B cell (primary cell): ENCODE measurements at regions not wholly inside any gene's neighbourhood (a gene's known extent, or its start where the extent isn't known, plus 50 kb on each side); places are given as distances from the start of the nearest gene placed in this dataset.

ENCODE experiments used
- ATAC-seq: fragments of 200-7000 bp; cut with Tn5 transposase; one replicate; pipeline ENCODE4 v1.10.0; 2021; ENCODE audit warnings: low read depth, mild to moderate bottlenecking, moderate number of reproducible peaks, moderate library complexity
- CTCF ChIA-PET: fragments of 350-600 bp; sonication (Branson Sonifier 250); formaldehyde crosslinking; loops from one replicate; lab custom pipeline; 2021; ENCODE audit warnings: antibody characterized with exemption, inconsistent platforms; lab: Charles Lee
- POLR2A ChIA-PET: fragments of 350-600 bp; sonication (Branson Sonifier 250); formaldehyde crosslinking; loops from one replicate; lab custom pipeline; 2021; ENCODE audit warnings: antibody characterized with exemption; lab: Charles Lee
- DNase-seq: peaks from one replicate; pipeline ENCODE4 v3.0.0; 2013
- H2AFZ ChIP-seq: 2 replicates; pipeline ENCODE4 v1.6.1; 2012; ENCODE audit warnings: mild to moderate bottlenecking, low read depth, low read length; ENCODE audit not compliant: insufficient read depth, poor library complexity, severe bottlenecking
- H3K27ac ChIP-seq, 2 donors: 1 replicate in 1 of 2; 2 replicates in 1 of 2; pipeline ENCODE4 v1.5.1; 2012 to 2013; ENCODE audit warnings: low read length in 2 of 2, mild to moderate bottlenecking in 2 of 2, moderate library complexity in 1 of 2
- H3K27me3 ChIP-seq, 4 experiments: fragments of 200-600 bp in 1 of 4; sonication (generic) in 1 of 4; replicated peaks in 1 of 4; 1 replicate in 2 of 4; 2 replicates in 2 of 4; pipeline versions ENCODE4 v1.6.1 to v1.7.0; 2013 to 2016; ENCODE audit warnings: low read length in 3 of 4, mild to moderate bottlenecking in 2 of 4, mixed read lengths in 1 of 4, moderate library complexity in 1 of 4; ENCODE audit not compliant: insufficient read depth in 4 of 4, control insufficient read depth in 3 of 4; ENCODE audit errors: control extremely low read depth in 1 of 4
- H3K36me3 ChIP-seq, 2 experiments: replicated peaks in 1 of 2; 1 replicate in 1 of 2; 2 replicates in 1 of 2; pipeline versions ENCODE4 v1.6.1 to v1.7.1; 2013; ENCODE audit warnings: low read length in 1 of 2; ENCODE audit not compliant: insufficient read depth in 2 of 2, control insufficient read depth in 1 of 2; ENCODE audit errors: control extremely low read depth in 1 of 2, extremely low read depth in 1 of 2
- H3K4me1 ChIP-seq, 2 donors: fragments of 200-600 bp in 1 of 2; sonication (generic) in 1 of 2; 1 replicate in 1 of 2; 2 replicates in 1 of 2; pipeline versions ENCODE4 v1.5.1 to v1.6.1; 2013 to 2017; ENCODE audit warnings: low read length in 2 of 2; ENCODE audit not compliant: control insufficient read depth in 2 of 2, insufficient read depth in 2 of 2
- H3K4me2 ChIP-seq: replicated peaks from 2 replicates; pipeline ENCODE3; 2012; ENCODE audit warnings: mild to moderate bottlenecking, low read depth, low read length; ENCODE audit not compliant: poor library complexity, severe bottlenecking
- H3K4me3 ChIP-seq, 5 experiments: fragments of 200-600 bp in 1 of 5; sonication (generic) in 1 of 5; 1 replicate in 3 of 5; 2 replicates in 2 of 5; pipeline versions ENCODE4 v1.5.1 to v1.7.0; 2011 to 2016; ENCODE audit warnings: low read length in 4 of 5, mild to moderate bottlenecking in 4 of 5, low read depth in 2 of 5, control low read depth in 1 of 5, moderate library complexity in 1 of 5; ENCODE audit not compliant: insufficient read depth in 1 of 5; ENCODE audit errors: control extremely low read depth in 1 of 5, extremely low read depth in 1 of 5
- H3K79me2 ChIP-seq: fragments of 200-600 bp; sonication (generic); one replicate; pipeline ENCODE4 v1.6.0; 2016; ENCODE audit warnings: low read length; ENCODE audit not compliant: control insufficient read depth, insufficient read depth
- H3K9ac ChIP-seq: fragments of 200-600 bp; sonication (generic); 2 replicates; pipeline ENCODE4 v1.6.1; 2017; ENCODE audit warnings: mild to moderate bottlenecking, low read length, moderate library complexity
- H3K9me3 ChIP-seq, 3 donors: one replicate each; pipeline versions ENCODE4 v1.6.1 to v1.7.1; 2013; ENCODE audit warnings: low read length in 2 of 3; ENCODE audit not compliant: control insufficient read depth in 2 of 3, insufficient read depth in 1 of 3; ENCODE audit errors: control extremely low read depth in 1 of 3
- H4K20me1 ChIP-seq: 2 replicates; pipeline ENCODE4 v1.6.0; 2012; ENCODE audit warnings: mild to moderate bottlenecking, low read length; ENCODE audit not compliant: insufficient read depth, control insufficient read depth, poor library complexity, severe bottlenecking
- H3K27ac Mint-ChIP-seq: one replicate; pipeline ENCODE4 v1.8.0; 2021; ENCODE audit warnings: mixed read lengths
- H3K27me3 Mint-ChIP-seq: one replicate; pipeline ENCODE4 v1.8.0; 2021; ENCODE audit warnings: mixed read lengths
- H3K4me1 Mint-ChIP-seq: one replicate; pipeline ENCODE4 v1.8.0; 2021; ENCODE audit warnings: mixed read lengths
- H3K4me3 Mint-ChIP-seq: one replicate; pipeline ENCODE4 v1.8.0; 2021; ENCODE audit warnings: mixed read lengths
- H3K9me3 Mint-ChIP-seq: one replicate; pipeline ENCODE4 v1.8.0; 2022; ENCODE audit warnings: mixed read lengths; ENCODE audit not compliant: insufficient read depth
- EZH2 ChIP-seq: IDR thresholded peaks from 2 replicates; pipeline ENCODE4 v1.6.1; 2012; ENCODE audit warnings: borderline replicate concordance, low read depth, mild to moderate bottlenecking, moderate library complexity, low read length; ENCODE audit not compliant: insufficient read depth, poor library complexity, severe bottlenecking
- WGBS: methylation state at CpG from one replicate; pipeline ENCODE4 v1.1.5; 2013; ENCODE audit warnings: missing lambda C conversion rate; ENCODE audit not compliant: insufficient coverage; 5-methylcytosine and 5-hydroxymethylcytosine counted together
- intact Hi-C: fragments of 100-400 bp; cut with micrococcal nuclease; formaldehyde crosslinking; loops from one replicate; pipeline ENCODE4 v1.10.0; 2022
- TF ChIP-seq, protein P1 (sequence below): fragments of 200-600 bp; IDR thresholded peaks from one replicate; pipeline ENCODE4 v1.8.0; 2022; ENCODE audit warnings: antibody characterized with exemption, mild to moderate bottlenecking

DNA sequence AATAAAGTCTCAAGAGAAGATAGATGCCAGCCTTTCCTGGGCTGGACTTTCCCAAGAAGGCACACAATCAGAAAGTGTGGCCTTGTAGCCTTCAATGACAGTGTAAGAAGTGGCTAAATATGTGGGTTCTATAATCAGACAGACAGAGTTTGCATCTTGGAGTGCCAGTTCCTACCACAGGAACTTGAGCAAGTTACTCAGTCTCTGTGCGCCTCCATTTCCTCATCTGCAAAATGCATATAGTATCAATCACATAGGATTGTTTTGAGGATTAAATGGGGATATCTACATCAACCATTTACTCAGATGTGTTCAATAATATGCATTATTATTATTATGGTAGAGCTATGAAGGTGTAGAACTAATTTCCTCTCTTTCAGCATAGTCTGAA, 176.8 kb upstream of the PTBP2 start:
- POLR2A ChIA-PET = no interaction called here
- CTCF ChIA-PET = no interaction called here
- Mint-ChIP-seq H3K4me3 (no peak overlapping the region), H3K27me3 (no peaks in the 10 kb centered on the region), H3K9me3 (no peaks in the 10 kb centered on the region), H3K27ac (no peak overlapping the region), H3K4me1 (no peaks in the 10 kb centered on the region)
- no peaks in the 10 kb centered on the region for H4K20me1 ChIP-seq
- H3K27me3 ChIP-seq = no peaks in the 10 kb centered on the region
- no peak overlapping the region for H2AFZ ChIP-seq
- no peak for ATAC-seq
- DNase-seq = no peak
- H3K36me3 ChIP-seq = no peaks in the 10 kb centered on the region
- no peaks in the 10 kb centered on the region for H3K79me2 ChIP-seq
- TF ChIP-seq, protein P1, sequence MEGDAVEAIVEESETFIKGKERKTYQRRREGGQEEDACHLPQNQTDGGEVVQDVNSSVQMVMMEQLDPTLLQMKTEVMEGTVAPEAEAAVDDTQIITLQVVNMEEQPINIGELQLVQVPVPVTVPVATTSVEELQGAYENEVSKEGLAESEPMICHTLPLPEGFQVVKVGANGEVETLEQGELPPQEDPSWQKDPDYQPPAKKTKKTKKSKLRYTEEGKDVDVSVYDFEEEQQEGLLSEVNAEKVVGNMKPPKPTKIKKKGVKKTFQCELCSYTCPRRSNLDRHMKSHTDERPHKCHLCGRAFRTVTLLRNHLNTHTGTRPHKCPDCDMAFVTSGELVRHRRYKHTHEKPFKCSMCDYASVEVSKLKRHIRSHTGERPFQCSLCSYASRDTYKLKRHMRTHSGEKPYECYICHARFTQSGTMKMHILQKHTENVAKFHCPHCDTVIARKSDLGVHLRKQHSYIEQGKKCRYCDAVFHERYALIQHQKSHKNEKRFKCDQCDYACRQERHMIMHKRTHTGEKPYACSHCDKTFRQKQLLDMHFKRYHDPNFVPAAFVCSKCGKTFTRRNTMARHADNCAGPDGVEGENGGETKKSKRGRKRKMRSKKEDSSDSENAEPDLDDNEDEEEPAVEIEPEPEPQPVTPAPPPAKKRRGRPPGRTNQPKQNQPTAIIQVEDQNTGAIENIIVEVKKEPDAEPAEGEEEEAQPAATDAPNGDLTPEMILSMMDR = no peak
- no peak for TF ChIP-seq EZH2
- no CpG with 5 or more reads among the region's 1 CpG for WGBS
- H3K4me3 ChIP-seq = no peak overlapping the region
- H3K4me1 ChIP-seq = no peaks in the 10 kb centered on the region
- H3K27ac ChIP-seq = no peak overlapping the region
- H3K4me2 ChIP-seq = no peak overlapping the region
- intact Hi-C loops = no loop called here
- no peaks in the 10 kb centered on the region for H3K9me3 ChIP-seq
- H3K9ac ChIP-seq = no peak overlapping the region

DNA sequence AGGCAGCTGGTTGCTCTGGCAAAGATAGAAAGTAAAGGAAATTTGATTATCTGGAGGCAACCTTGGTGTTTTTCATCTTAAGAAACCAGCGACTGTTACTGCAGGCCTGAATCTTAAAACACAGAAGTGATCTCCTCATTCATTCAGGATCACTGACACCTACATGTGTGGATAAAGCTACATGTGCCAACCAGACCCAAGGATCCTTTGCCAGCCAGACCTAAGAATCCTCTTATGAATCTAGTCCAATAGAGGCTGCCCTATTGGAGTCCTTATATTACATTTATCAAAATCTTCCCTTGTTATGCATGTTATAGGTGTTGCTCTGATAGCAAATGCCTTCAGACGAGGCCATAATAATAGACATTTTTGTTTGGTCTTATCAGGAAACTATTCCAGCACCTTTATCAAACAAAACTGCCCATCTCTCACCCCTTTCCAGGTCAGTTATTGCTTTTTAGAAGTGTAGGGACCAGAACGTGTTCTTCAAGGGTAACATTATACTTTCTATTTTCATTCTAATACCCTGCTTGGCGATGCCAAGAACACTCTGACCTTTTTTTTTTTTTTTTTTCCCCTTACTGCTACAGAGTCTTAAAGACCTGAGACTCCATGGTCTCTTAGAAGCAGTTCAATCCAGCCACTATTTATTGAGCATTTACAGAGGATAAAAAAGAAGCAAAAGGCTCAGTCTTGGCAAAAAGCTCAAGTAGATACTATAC, 175.5 kb upstream of the PTBP2 start:
- Histone ChIP-seq H3K9me3 (no peaks in the 10 kb centered on the region), H3K79me2 (no peaks in the 10 kb centered on the region), H3K27me3 (no peaks in the 10 kb centered on the region), H3K27ac (no peak overlapping the region), H2AFZ (no peak overlapping the region), H3K36me3 (no peaks in the 10 kb centered on the region), H4K20me1 (no peaks in the 10 kb centered on the region), H3K4me2 (no peak overlapping the region), H3K4me1 (no peaks in the 10 kb centered on the region), H3K4me3 (no peak overlapping the region), H3K9ac (no peak overlapping the region)
- no peak for TF ChIP-seq EZH2
- TF ChIP-seq, protein P1 = no peak
- H3K27ac Mint-ChIP-seq = no peak overlapping the region
- 100% methylated on average over 3 of the region's 4 CpGs for WGBS
- no peaks in the 10 kb centered on the region for H3K9me3 Mint-ChIP-seq
- POLR2A ChIA-PET = no interaction called here
- intact Hi-C loops = no loop called here
- H3K4me1 Mint-ChIP-seq = no peaks in the 10 kb centered on the region
- no peaks in the 10 kb centered on the region for H3K27me3 Mint-ChIP-seq
- CTCF ChIA-PET = no interaction called here
- H3K4me3 Mint-ChIP-seq = no peak overlapping the region
- ATAC-seq (no peak), DNase-seq (no peak)
